Panc1 (cell line): ENCODE measurements at regions not wholly inside any gene's neighbourhood (a gene's known extent, or its start where the extent isn't known, plus 50 kb on each side); places are given as distances from the start of the nearest gene placed in this dataset.

Experiments
- POLR2AphosphoS5 ChIP-seq: IDR thresholded peaks from 2 replicates; pipeline ENCODE4 v1.6.1; 2012; ENCODE audit warnings: mild to moderate bottlenecking, low read depth, low read length, moderate library complexity
- SIN3A ChIP-seq: IDR thresholded peaks from 2 replicates; pipeline ENCODE4 v1.6.1; 2012; ENCODE audit warnings: low read depth, mild to moderate bottlenecking, low read length, moderate library complexity, borderline replicate concordance; ENCODE audit not compliant: insufficient read depth
- TF ChIP-seq, protein P1 (sequence below): fragments of 450-650 bp; IDR thresholded peaks from 2 replicates; pipeline ENCODE4 v1.5.1; 2017; ENCODE audit warnings: mild to moderate bottlenecking
- TF ChIP-seq, protein P2 (sequence below), 2 experiments: IDR thresholded peaks; 2 replicates each; pipeline ENCODE4 v1.6.1; 2011 to 2012; ENCODE audit warnings: low read depth in 2 of 2, control low read depth in 1 of 2, low read length in 1 of 2, mild to moderate bottlenecking in 1 of 2, moderate library complexity in 1 of 2; ENCODE audit not compliant: insufficient read depth in 1 of 2

DNA sequence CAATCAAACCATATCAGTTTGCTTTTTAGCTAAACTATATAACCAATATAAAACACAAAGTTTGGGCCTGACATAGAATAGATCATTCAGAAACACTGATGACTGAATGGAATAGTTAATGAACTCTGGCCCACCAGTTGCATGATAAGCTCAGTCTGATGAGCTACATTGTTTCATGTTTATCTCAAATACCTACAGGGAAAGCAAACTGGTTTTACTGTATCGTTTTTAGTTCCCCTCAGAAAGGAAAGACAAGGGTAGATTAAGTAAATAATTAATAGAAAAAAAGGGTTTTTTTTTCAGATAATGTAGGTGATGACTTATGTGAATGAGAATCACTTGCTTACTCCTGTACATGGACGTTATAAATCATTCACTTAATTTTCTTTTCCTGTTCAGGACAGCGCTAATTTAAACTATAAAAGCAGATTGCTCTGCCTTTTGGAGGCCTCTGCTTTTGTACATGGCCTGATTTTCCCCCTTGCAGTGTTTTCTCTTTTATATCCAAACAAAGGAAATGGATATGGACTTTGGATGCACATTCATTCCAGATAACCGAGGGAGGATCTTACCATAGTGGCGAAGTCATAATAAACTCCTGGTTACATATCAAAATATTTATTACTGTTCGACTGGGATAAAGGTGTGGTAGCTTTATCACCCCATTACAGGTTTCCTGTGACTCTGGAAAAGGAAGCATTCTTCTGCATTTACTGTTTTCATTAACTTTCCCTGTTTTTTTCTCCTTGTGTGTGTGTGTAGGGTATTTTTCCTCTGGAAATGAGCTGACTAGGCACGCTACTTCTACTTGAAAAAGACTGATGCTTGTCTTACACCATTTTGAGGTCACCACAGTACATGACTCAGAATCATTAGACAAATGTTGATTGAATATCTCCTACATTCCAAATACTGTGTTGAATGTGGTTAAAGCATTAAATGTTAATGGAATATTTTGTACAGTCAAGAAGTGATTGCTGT lies 373.1 kb upstream of the HS3ST1 start:
- TF ChIP-seq, protein P1, sequence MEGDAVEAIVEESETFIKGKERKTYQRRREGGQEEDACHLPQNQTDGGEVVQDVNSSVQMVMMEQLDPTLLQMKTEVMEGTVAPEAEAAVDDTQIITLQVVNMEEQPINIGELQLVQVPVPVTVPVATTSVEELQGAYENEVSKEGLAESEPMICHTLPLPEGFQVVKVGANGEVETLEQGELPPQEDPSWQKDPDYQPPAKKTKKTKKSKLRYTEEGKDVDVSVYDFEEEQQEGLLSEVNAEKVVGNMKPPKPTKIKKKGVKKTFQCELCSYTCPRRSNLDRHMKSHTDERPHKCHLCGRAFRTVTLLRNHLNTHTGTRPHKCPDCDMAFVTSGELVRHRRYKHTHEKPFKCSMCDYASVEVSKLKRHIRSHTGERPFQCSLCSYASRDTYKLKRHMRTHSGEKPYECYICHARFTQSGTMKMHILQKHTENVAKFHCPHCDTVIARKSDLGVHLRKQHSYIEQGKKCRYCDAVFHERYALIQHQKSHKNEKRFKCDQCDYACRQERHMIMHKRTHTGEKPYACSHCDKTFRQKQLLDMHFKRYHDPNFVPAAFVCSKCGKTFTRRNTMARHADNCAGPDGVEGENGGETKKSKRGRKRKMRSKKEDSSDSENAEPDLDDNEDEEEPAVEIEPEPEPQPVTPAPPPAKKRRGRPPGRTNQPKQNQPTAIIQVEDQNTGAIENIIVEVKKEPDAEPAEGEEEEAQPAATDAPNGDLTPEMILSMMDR = no peak
- TF ChIP-seq, protein P2, sequence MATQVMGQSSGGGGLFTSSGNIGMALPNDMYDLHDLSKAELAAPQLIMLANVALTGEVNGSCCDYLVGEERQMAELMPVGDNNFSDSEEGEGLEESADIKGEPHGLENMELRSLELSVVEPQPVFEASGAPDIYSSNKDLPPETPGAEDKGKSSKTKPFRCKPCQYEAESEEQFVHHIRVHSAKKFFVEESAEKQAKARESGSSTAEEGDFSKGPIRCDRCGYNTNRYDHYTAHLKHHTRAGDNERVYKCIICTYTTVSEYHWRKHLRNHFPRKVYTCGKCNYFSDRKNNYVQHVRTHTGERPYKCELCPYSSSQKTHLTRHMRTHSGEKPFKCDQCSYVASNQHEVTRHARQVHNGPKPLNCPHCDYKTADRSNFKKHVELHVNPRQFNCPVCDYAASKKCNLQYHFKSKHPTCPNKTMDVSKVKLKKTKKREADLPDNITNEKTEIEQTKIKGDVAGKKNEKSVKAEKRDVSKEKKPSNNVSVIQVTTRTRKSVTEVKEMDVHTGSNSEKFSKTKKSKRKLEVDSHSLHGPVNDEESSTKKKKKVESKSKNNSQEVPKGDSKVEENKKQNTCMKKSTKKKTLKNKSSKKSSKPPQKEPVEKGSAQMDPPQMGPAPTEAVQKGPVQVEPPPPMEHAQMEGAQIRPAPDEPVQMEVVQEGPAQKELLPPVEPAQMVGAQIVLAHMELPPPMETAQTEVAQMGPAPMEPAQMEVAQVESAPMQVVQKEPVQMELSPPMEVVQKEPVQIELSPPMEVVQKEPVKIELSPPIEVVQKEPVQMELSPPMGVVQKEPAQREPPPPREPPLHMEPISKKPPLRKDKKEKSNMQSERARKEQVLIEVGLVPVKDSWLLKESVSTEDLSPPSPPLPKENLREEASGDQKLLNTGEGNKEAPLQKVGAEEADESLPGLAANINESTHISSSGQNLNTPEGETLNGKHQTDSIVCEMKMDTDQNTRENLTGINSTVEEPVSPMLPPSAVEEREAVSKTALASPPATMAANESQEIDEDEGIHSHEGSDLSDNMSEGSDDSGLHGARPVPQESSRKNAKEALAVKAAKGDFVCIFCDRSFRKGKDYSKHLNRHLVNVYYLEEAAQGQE (IDR thresholded peaks at IDR 0.05; ENCODE audit: insufficient read depth in 1 of 2, low read depth in 2 of 2, low read length in 1 of 2) = no peak
- no peak for TF ChIP-seq SIN3A
- TF ChIP-seq POLR2AphosphoS5 = no peak
